H1 (cell line): ENCODE measurements at regions not wholly inside any gene's neighbourhood (a gene's known extent, or its start where the extent isn't known, plus 50 kb on each side); places are given as distances from the start of the nearest gene placed in this dataset.

Experiments used
- BACH1 ChIP-seq: IDR thresholded peaks from 2 replicates; pipeline ENCODE4 v1.6.1; 2012; ENCODE audit warnings: low read length, improper control_type of control experiment
- BCL11A ChIP-seq, 2 experiments: IDR thresholded peaks; one replicate each; pipeline ENCODE4 v1.6.1; 2011; ENCODE audit warnings: low read depth in 2 of 2, low read length in 2 of 2, mild to moderate bottlenecking in 2 of 2
- CTBP2 ChIP-seq: IDR thresholded peaks from 2 replicates; pipeline ENCODE4 v1.7.0; 2011; ENCODE audit warnings: borderline replicate concordance, mild to moderate bottlenecking, moderate library complexity, mixed read lengths, low read length; ENCODE audit not compliant: insufficient read depth, insufficient read length
- HDAC2 ChIP-seq, 2 experiments: fragments of 300-600 bp in 1 of 2; sonication (generic) in 1 of 2; IDR thresholded peaks; 2 replicates each; pipeline ENCODE4 v1.6.1; 2011 to 2012; ENCODE audit warnings: low read depth in 2 of 2, low read length in 2 of 2, mild to moderate bottlenecking in 2 of 2, moderate library complexity in 2 of 2, borderline replicate concordance in 1 of 2, inconsistent platforms in 1 of 2
- PHF8 ChIP-seq: fragments of 200-600 bp; sonication (generic); conservative IDR thresholded peaks from 2 replicates; pipeline ENCODE4 v1.7.1; 2012; ENCODE audit warnings: low read depth, mild to moderate bottlenecking, inconsistent platforms, low read length, moderate library complexity
- POLR2A ChIP-seq, 2 experiments: IDR thresholded peaks; 1 replicate in 1 of 2; 2 replicates in 1 of 2; pipeline ENCODE4 v1.6.1; 2011; ENCODE audit warnings: low read depth in 2 of 2, low read length in 2 of 2, mild to moderate bottlenecking in 2 of 2; ENCODE audit errors: control extremely low read depth in 1 of 2
- RFX5 ChIP-seq: IDR thresholded peaks from 2 replicates; pipeline ENCODE4 v1.6.1; 2011; ENCODE audit warnings: low read depth, low read length, improper control_type of control experiment, borderline replicate concordance
- RNF2 ChIP-seq: fragments of 200-900, 300-1000 bp; sonication (generic); IDR thresholded peaks from 2 replicates; pipeline ENCODE4 v1.7.1; 2016; ENCODE audit warnings: borderline replicate concordance, low read depth, mild to moderate bottlenecking, antibody characterized with exemption, low read length; ENCODE audit not compliant: poor library complexity, severe bottlenecking; ENCODE audit errors: missing control alignments
- SAP30 ChIP-seq: fragments of 300-600 bp; sonication (generic); IDR thresholded peaks from 2 replicates; pipeline ENCODE4 v1.7.1; 2012; ENCODE audit warnings: low read length, moderate library complexity, mild to moderate bottlenecking, inconsistent platforms; ENCODE audit not compliant: insufficient read depth, insufficient replicate concordance
- SRF ChIP-seq: IDR thresholded peaks from 2 replicates; pipeline ENCODE4 v1.6.1; 2011; ENCODE audit warnings: mild to moderate bottlenecking, low read depth, low read length, moderate library complexity
- TF ChIP-seq, protein P1 (sequence below): fragments of 300-600 bp; sonication (generic); IDR thresholded peaks from 2 replicates; pipeline ENCODE4 v1.7.1; 2012; ENCODE audit warnings: low read length, moderate library complexity, mild to moderate bottlenecking, inconsistent platforms; ENCODE audit not compliant: insufficient replicate concordance

DNA sequence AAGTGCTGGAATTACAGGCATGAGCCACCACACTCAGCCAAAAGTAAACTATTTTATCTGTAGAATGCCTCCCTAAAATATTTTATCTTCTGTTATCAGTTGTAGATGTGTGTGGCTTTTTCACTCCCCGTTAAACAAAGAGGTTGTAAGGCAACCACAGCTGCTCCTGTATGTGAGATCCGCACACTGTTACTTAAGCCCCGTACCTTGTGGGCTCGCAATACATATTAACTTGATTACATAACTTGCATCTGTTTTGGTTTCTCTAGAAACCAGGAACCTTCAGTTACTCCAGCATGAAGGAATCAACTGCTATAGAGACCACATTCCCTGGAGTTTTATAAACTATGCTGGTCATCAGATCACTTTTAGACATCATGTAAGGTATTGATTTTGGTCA is 420.1 kb upstream of the SLC35B3 start (continued):
- TF ChIP-seq, protein P1, sequence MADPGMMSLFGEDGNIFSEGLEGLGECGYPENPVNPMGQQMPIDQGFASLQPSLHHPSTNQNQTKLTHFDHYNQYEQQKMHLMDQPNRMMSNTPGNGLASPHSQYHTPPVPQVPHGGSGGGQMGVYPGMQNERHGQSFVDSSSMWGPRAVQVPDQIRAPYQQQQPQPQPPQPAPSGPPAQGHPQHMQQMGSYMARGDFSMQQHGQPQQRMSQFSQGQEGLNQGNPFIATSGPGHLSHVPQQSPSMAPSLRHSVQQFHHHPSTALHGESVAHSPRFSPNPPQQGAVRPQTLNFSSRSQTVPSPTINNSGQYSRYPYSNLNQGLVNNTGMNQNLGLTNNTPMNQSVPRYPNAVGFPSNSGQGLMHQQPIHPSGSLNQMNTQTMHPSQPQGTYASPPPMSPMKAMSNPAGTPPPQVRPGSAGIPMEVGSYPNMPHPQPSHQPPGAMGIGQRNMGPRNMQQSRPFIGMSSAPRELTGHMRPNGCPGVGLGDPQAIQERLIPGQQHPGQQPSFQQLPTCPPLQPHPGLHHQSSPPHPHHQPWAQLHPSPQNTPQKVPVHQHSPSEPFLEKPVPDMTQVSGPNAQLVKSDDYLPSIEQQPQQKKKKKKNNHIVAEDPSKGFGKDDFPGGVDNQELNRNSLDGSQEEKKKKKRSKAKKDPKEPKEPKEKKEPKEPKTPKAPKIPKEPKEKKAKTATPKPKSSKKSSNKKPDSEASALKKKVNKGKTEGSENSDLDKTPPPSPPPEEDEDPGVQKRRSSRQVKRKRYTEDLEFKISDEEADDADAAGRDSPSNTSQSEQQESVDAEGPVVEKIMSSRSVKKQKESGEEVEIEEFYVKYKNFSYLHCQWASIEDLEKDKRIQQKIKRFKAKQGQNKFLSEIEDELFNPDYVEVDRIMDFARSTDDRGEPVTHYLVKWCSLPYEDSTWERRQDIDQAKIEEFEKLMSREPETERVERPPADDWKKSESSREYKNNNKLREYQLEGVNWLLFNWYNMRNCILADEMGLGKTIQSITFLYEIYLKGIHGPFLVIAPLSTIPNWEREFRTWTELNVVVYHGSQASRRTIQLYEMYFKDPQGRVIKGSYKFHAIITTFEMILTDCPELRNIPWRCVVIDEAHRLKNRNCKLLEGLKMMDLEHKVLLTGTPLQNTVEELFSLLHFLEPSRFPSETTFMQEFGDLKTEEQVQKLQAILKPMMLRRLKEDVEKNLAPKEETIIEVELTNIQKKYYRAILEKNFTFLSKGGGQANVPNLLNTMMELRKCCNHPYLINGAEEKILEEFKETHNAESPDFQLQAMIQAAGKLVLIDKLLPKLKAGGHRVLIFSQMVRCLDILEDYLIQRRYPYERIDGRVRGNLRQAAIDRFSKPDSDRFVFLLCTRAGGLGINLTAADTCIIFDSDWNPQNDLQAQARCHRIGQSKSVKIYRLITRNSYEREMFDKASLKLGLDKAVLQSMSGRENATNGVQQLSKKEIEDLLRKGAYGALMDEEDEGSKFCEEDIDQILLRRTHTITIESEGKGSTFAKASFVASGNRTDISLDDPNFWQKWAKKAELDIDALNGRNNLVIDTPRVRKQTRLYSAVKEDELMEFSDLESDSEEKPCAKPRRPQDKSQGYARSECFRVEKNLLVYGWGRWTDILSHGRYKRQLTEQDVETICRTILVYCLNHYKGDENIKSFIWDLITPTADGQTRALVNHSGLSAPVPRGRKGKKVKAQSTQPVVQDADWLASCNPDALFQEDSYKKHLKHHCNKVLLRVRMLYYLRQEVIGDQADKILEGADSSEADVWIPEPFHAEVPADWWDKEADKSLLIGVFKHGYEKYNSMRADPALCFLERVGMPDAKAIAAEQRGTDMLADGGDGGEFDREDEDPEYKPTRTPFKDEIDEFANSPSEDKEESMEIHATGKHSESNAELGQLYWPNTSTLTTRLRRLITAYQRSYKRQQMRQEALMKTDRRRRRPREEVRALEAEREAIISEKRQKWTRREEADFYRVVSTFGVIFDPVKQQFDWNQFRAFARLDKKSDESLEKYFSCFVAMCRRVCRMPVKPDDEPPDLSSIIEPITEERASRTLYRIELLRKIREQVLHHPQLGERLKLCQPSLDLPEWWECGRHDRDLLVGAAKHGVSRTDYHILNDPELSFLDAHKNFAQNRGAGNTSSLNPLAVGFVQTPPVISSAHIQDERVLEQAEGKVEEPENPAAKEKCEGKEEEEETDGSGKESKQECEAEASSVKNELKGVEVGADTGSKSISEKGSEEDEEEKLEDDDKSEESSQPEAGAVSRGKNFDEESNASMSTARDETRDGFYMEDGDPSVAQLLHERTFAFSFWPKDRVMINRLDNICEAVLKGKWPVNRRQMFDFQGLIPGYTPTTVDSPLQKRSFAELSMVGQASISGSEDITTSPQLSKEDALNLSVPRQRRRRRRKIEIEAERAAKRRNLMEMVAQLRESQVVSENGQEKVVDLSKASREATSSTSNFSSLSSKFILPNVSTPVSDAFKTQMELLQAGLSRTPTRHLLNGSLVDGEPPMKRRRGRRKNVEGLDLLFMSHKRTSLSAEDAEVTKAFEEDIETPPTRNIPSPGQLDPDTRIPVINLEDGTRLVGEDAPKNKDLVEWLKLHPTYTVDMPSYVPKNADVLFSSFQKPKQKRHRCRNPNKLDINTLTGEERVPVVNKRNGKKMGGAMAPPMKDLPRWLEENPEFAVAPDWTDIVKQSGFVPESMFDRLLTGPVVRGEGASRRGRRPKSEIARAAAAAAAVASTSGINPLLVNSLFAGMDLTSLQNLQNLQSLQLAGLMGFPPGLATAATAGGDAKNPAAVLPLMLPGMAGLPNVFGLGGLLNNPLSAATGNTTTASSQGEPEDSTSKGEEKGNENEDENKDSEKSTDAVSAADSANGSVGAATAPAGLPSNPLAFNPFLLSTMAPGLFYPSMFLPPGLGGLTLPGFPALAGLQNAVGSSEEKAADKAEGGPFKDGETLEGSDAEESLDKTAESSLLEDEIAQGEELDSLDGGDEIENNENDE: no peak
- TF ChIP-seq SRF (no peak), RFX5 (no peak), POLR2A (IDR thresholded peaks at IDR 0.05; ENCODE audit: control extremely low read depth in 1 of 2, low read depth in 2 of 2, low read length in 2 of 2) (no peak), BCL11A (IDR thresholded peaks at IDR 0.05; ENCODE audit: low read depth in 2 of 2, low read length in 2 of 2) (no peak), HDAC2 (IDR thresholded peaks at IDR 0.05; ENCODE audit: borderline replicate concordance in 1 of 2, low read depth in 2 of 2, low read length in 2 of 2) (no peak), CTBP2 (no peak), PHF8 (no peak), BACH1 (no peak), RNF2 (no peak), SAP30 (no peak)
